ENCODE measurements at regions not wholly inside any gene's neighbourhood (a gene's known extent, or its start where the extent isn't known, plus 50 kb on each side); places are given as distances from the start of the nearest gene placed in this dataset.

- TF ChIP-seq CTCF (conservative IDR thresholded peaks at IDR 0.05 in 1 of 2, IDR thresholded peaks at IDR 0.05 in 1 of 2; ENCODE audit: low read depth in 1 of 2, low read length in 2 of 2) = no peak
- TF ChIP-seq EZH2 (IDR thresholded peaks at IDR 0.05; ENCODE audit: low read length, missing control alignments) = no peak
These were observed 239.5 kb downstream of the EFNB2 start for GRCh38 chr13:106295971-106296370.
